Stimulated activated CD8-positive, alpha-beta memory T cell treated with anti-CD3 and anti-CD28 coated beads, Interleukin-4, amount 100 ng/mL, for 4 hours (primary cell): ENCODE measurements at regions not wholly inside any gene's neighbourhood (a gene's known extent, or its start where the extent isn't known, plus 50 kb on each side); places are given as distances from the start of the nearest gene placed in this dataset.

ENCODE experiments used
- DNase-seq, 2 donors: peaks; one replicate each; pipeline ENCODE4 v3.0.0-alpha.2; 2020; ENCODE audit warnings: low read depth in 2 of 2, low spot score in 1 of 2

- no peak for DNase-seq
These were observed 997.6 kb upstream of the RBFOX1 start for GRCh38 chr16:6335072-6335471.

GRCh38 chr16:6331770-6332169 lies 1000.9 kb upstream of the RBFOX1 start:
- DNase-seq, result no peak

- DNase-seq, result no peak
These were observed 1014.7 kb upstream of the RBFOX1 start for GRCh38 chr16:6317934-6318333.

DNA sequence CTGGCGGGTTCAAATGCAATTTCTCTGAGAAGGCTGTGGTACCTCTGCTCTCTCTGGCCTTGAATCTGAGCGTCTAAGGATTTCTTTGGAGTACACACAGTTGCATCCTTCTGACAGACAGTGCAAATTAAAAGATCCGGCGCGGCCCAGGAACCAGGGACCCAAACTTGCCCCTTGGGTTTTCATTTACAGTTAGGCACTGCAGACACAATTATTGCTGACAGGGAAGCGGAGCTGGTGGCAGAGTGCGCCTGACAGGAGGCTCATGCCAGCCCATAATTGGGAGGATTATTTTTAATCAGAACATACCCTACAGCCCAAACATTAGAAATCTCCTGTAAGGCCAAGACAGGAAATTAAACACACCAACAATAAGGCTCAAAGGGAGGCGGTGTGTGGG lies 1023.4 kb upstream of the RBFOX1 start:
- no peak for DNase-seq

- no peak for DNase-seq
These were observed 1024.5 kb upstream of the RBFOX1 start for GRCh38 chr16:6308176-6308575.

DNA sequence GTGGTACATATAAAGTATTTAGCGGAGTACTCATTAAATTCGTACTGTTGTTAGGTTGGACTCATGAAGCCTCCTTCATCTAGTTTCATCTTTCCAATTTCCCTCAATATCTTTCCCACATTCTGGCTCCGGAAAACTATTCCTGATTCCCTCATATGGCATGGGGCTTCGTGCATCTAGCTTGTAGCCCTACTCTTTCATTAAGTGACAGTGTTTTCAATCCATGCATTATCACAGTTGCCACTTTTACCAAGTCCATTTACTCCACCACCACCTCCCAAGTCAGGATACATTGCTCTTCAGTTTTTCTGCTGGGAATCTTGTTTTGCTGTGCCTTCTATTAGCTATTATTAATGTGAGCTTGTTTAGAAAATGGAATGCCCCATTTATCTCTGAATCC lies 1032.1 kb upstream of the RBFOX1 start:
- DNase-seq, result no peak

- no peak for DNase-seq
These were observed 1034.8 kb upstream of the RBFOX1 start for GRCh38 chr16:6297666-6298410.

DNA sequence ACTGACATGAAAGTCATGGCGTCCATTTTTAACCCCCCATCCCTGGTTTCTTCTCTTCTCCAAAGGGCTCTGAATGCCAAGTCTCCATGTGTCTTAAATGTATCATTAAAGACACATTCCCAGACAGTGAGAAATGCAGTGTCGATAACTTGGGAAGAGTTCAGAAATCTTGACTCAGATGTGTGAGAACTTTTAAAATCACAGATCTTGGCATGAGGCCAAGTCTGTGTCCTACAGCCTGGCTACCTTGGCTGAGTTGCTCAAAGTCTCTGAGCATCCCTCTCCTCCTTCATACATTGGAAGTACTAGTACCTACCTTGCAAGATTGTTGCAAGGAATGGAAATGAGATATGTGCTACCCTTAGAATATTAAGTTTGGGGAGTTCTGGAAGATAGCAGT lies 1046.5 kb upstream of the RBFOX1 start:
- DNase-seq, result no peak

DNA sequence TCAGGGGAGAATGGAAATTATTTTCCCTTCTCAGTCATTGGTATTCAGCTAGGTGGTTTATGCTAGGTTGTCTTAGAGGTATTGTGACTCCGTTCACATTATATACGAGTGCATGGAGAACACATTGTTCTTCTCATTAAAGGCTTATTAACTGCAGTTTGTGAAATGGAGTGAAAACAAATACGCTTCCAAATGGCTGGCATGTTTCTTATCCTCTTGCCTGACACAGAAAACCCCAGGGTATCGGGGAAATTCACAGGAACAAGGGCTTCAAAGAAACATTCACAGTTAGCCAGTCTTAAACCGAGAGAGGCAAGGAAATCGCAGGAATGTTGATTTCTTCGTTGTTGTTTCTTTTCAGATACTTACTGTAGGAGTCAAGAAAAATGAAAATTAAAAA lies 1047.9 kb upstream of the RBFOX1 start:
- DNase-seq, result no peak

- no peak for DNase-seq
These were observed 1050.7 kb upstream of the RBFOX1 start for GRCh38 chr16:6281994-6282393.

- DNase-seq, result no peak
These were observed 1051.4 kb upstream of the RBFOX1 start for GRCh38 chr16:6281274-6281673.

- no peak for DNase-seq
These were observed 1052.6 kb upstream of the RBFOX1 start for GRCh38 chr16:6280055-6280454.

- DNase-seq, result no peak
These were observed 1053.4 kb upstream of the RBFOX1 start for GRCh38 chr16:6279286-6279685.

- DNase-seq, result no peak
These were observed 1058.3 kb upstream of the RBFOX1 start for GRCh38 chr16:6274351-6274750.

DNA sequence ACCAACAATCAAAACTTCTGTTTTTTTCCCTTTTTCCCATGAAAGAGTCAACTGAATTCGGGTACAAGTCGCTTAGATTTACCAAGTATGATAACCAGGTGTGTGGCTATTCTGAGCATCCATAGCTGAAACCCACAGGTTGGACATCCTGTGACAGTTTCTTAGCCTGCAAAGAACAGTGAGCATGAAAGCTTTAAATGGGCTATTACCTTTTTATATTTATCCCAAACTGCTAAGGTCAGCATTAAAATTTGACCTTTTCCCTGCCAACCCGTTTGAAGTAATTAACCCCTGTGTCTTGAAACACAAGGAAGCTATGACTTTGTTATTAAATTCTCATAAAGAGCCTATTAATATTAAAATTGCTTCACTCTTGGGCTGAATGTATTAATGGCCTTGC lies 1065.0 kb upstream of the RBFOX1 start:
- no peak for DNase-seq

- DNase-seq, result no peak
These were observed 1065.9 kb upstream of the RBFOX1 start for GRCh38 chr16:6266703-6267102.

- no peak for DNase-seq
These were observed 1066.7 kb upstream of the RBFOX1 start for GRCh38 chr16:6265968-6266367.

DNA sequence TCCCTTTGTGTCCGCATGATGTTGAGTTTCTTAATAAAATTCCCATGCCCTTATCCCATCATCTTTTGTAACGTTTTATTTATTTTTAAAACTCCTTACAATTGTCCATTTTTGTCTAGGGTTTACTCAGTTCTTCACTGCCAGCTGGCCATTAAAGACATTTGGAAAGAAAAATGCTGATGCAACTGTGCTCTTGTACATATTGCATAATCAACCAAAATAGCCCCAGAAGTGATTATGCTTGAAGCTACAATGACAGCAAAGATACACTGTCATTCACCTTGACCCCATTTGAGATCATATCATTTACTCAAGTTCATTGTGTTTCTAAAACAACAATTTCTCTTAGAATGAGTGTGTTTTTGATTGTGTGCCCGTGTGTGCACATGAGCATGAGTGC lies 1074.6 kb upstream of the RBFOX1 start:
- DNase-seq, result no peak

GRCh38 chr16:6252541-6252940 lies 1080.1 kb upstream of the RBFOX1 start:
- no peak for DNase-seq

GRCh38 chr16:6250511-6250910 lies 1082.1 kb upstream of the RBFOX1 start:
- no peak for DNase-seq

DNA sequence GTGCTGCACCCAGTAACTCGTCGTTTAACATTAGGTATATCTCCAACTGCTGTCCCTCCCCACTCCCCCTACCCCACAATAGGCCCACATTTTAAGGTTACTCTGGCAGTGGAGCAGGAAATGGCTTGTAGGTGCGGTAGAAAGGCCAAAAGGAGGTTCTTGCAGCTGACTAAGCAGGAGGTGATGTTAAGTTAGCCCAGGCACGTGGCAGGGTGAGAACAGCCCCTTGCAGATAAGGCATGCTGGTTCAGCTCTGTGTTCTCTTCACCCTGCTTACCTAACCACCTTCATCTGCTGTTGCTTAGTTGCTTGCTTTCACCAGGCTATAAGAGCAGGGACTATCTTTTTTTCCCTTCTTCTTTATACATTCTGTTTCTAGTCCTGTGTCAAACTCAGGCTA lies 1082.8 kb upstream of the RBFOX1 start:
- no peak for DNase-seq

- no peak for DNase-seq
These were observed 1084.4 kb upstream of the RBFOX1 start for GRCh38 chr16:6248199-6248598.

GRCh38 chr16:6247775-6248174 lies 1084.9 kb upstream of the RBFOX1 start:
- no peak for DNase-seq

- DNase-seq, result no peak
These were observed 1085.5 kb upstream of the RBFOX1 start for GRCh38 chr16:6247150-6247549.
